IPS-18c (cell line): ENCODE measurements at regions not wholly inside any gene's neighbourhood (a gene's known extent, or its start where the extent isn't known, plus 50 kb on each side); places are given as distances from the start of the nearest gene placed in this dataset.
"Not testable (repeated sequence)": the region's sequence is repeated elsewhere in the genome, so short reads cannot be mapped to it uniquely, and the experiment has no call there.

Experiments used
- H3K4me3 ChIP-seq: 2 replicates; pipeline ENCODE4 v1.7.0; 2013; ENCODE audit warnings: low read depth, mild to moderate bottlenecking, low read length, moderate library complexity; ENCODE audit not compliant: insufficient read depth
- H3K9me3 ChIP-seq: one replicate; pipeline ENCODE4 v1.6.1; 2013; ENCODE audit warnings: mild to moderate bottlenecking, low read length, moderate library complexity; ENCODE audit not compliant: control insufficient read depth, insufficient read depth

DNA sequence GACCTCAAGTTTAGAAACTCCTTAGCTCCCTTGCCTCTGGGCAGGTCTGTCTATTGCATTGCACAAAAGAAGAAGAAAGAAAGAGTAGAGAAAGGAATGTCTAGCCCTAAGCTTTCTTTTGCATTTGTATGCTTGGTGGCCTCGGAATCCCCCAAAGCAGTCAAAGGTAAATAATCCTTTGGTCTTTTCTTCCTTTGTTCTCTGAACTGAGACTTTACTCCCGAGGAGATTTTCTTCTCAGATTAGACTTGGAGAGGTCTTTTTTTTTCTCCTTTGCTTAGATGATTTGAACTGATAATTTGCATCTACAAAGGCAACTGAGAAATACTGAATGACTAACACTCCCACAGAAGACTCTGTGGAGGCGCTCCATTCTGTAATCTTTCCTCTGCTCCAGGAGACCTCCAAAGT lies 93.2 kb downstream of the AKR1D1 start:
- Histone ChIP-seq H3K4me3 (no peak overlapping the region), H3K9me3 (peaks cover 6% of the 10 kb centered on the region)

GRCh38 chr7:138170298-138170697 lies 94.0 kb downstream of the AKR1D1 start:
- H3K4me3 ChIP-seq = no peak overlapping the region
- H3K9me3 ChIP-seq = no peaks in the 10 kb centered on the region

- H3K9me3 ChIP-seq = peaks cover under 1% of the 10 kb centered on the region
- no peak overlapping the region for H3K4me3 ChIP-seq
Observed at GRCh38 chr7:138170959-138171703, 94.9 kb downstream of the AKR1D1 start.

DNA sequence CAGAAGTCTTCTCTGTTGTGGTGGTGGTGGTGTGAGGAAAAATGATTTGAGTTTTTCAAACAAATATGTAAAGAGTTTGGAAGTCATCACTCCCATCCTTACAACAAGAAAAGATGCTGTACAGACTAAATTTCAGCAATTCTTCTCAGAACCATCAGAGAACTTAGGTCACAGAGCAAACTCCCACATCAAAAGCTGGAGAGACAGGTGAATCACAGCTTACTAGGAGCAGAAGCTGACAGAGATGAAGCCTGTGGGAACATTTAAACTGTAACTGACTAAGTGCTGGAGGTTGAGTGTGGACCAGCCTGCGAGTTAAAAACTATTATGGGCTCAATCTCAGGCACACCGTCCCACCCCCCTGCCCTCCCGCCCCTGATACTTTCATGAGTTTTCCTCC lies 97.3 kb downstream of the AKR1D1 start:
- Histone ChIP-seq H3K9me3 (peaks cover 3% of the 10 kb centered on the region), H3K4me3 (no peak overlapping the region)

GRCh38 chr7:138176060-138176459 lies 99.8 kb downstream of the AKR1D1 start:
- Histone ChIP-seq H3K4me3 (no peak overlapping the region), H3K9me3 (peaks cover 3% of the 10 kb centered on the region)

GRCh38 chr7:138184191-138184590 lies 107.9 kb downstream of the AKR1D1 start:
- Histone ChIP-seq H3K9me3 (peaks cover 4% of the 10 kb centered on the region), H3K4me3 (no peak overlapping the region)

DNA sequence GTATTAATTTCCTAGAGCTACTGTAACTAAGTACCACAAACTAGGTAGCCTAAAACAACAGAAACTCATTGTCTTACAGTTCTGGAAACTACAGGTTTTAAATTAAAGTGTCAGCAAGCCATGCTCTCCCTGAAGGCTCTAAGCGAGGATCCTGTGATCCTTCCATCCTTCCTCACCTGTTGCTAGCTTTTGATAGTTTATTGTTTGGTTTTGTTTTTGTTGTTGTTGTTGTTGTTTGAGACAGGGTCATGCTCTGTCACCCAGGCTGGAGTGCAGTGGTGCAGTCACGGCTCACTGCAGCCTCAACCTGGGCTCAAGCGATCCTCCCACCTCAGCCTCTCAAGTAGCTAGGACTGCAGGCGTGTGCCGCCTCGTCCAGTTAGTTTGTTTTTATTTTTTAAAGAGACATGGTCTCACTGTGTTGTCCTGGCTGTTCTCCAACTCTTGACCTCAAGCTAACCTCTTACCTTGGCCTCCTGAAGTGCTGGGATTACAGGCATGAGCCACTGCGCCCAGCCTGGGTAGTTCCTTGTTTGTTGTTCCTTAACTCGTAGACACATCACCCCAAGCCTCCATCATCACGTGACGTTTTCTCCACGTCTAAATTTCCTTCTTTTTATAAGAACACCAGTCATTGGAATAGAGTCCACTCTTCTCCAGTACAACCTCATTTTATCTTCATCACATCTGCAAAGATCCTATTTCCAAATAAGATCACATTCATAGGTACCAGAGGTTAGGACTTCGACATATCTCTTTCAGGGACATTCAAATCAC lies 109.1 kb downstream of the AKR1D1 start:
- H3K4me3 ChIP-seq = no peak overlapping the region

DNA sequence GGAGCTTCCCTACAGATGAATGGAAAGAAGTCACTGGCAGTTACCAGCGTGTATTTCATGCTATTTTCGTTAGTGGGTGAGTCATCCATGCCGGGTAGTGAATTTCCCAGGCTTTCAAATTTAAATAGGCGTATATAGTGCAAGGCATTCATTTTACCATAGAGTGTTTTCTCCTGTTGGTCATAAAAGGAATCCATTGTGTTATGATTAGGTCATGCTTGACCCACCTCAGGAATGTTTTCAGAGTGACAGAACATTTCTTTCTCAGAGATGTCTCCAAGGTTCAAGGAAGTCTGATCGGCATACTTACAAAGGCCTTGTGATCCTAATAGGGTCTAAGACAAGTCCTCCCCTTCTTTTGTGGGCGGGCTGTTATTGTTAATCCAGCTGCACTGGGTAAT lies 110.7 kb downstream of the AKR1D1 start:
- Histone ChIP-seq H3K4me3 (no peak overlapping the region), H3K9me3 (peaks cover 4% of the 10 kb centered on the region)

More for the DNA sequence above, 109.1 kb downstream of the AKR1D1 start:
- peaks cover 4% of the 10 kb centered on the region for H3K9me3 ChIP-seq

- Histone ChIP-seq H3K4me3 (no peak overlapping the region), H3K9me3 (peaks cover 4% of the 10 kb centered on the region)
Observed at GRCh38 chr7:138188290-138188858, 112.1 kb downstream of the AKR1D1 start.

DNA sequence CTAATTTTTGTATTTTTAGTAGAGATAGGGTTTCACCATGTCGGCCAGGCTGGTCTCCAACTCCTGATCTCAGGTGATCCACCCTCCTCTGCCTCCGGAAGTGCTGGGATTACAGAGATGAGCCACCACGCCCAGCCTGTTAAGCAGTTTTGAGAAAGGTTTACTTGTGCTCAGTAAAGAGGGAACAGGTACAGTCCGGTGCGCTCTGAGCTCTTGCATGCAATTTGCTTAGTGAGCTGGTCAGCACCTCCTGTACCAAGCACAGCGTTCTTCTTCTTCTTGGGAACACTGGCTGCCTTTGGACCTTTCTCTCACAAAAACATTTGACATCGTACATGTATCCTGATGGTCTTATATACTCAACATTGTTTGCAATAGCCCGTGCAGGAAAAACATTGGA lies 118.3 kb downstream of the AKR1D1 start:
- no peak overlapping the region for H3K4me3 ChIP-seq
- H3K9me3 ChIP-seq = peaks cover 2% of the 10 kb centered on the region

DNA sequence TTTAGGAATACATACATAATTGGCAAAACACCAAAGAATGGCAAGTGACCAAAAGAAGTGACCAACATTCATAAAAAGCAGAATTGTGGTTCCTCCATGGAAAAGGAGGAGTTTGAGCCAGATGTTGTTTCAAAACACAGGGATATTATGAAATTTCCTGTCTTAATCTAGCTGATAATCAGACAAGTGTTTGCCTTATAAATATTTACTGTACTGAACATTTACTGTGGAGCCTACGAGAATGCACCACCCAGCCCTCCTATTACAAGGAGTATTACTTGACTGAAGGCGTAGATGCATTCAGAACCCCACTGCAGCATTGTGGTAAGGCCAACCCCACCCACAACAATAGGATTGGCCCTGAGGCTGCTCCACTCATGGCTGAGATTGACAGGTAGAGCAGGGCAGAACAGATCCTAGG lies 118.9 kb downstream of the AKR1D1 start:
- Histone ChIP-seq H3K9me3 (peaks cover 2% of the 10 kb centered on the region), H3K4me3 (no peak overlapping the region)

GRCh38 chr7:138196503-138196946 lies 120.3 kb downstream of the AKR1D1 start:
- H3K4me3 ChIP-seq = not testable (repeated sequence)

GRCh38 chr7:138196971-138197896 lies 121.0 kb downstream of the AKR1D1 start:
- H3K4me3 ChIP-seq = no peak overlapping the region
- H3K9me3 ChIP-seq = peaks cover 2% of the 10 kb centered on the region

More at GRCh38 chr7:138196503-138196946, 120.3 kb downstream of the AKR1D1 start:
- H3K9me3 ChIP-seq = not testable (repeated sequence)

DNA sequence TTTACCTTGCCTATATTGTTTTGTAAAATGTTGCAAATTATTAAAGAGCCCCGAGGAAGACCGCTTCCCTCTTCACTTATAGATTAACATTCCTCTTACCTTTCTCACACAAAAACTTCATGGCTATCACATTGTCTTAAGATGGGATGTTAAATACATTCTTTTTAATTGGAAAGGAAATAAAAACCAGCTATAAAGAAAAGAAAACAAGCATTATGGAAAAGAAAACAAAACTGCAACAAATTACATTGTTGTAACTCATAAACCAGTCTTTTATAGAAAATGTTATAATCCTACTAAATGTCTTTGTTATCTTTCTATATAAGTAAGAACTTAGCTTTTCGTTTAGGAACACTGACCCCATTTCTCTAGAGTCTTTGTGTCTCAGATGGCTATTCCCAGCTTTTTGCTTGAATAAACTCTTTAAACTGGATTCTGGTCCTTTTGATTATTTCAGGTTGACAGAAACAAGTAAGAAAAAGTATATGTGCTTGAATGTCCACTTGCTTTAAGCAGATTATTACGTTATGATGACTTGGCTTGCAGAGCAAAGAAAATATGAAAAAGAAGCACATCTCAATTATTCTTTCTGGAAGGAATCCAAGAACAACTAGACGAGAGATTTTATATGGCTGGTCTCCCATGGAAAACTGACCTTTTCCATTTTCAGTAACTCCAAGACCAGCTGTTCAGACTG lies 128.2 kb downstream of the AKR1D1 start:
- no peak overlapping the region for H3K4me3 ChIP-seq

DNA sequence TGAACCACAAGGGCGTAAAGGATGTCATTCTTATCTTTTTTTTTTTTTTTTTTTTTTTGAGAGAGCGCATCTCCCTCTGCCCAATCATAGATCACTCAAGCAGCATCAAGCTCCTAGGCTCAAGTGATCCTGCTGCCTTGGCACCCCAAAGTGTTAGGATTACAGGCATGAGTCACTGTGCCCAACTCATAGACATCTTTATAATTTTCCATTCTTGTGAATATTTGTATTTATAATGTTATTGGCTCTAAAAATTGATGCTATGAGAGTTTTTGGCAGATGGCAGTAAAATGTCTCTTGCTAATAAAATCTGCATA lies 128.7 kb downstream of the AKR1D1 start:
- no peaks in the 10 kb centered on the region for H3K9me3 ChIP-seq

More for the DNA sequence above, 128.2 kb downstream of the AKR1D1 start:
- H3K9me3 ChIP-seq = no peaks in the 10 kb centered on the region

DNA sequence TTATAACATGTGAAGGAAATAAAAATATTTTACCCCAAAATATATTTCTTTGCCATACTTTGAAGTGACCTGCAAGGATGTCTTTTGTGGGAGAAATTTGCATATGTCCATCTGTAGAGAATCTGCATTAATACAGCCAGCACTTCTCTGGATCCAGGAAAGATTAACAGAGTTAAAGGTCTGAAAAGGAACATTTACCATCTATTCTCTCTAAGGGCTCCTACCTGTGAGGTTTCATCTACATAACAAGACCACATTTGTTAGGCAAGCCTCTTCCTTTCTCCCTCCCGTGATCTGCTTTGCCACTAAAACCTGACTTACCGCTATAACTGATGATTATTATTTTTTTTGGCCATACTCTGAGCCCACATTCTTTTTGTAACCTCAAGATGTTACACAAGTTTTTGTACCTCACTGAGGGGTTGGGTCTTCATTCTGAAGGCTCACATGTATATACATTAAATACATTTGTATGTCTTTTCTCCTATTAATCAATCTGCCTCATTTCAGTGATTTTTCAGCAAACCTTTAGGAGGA lies 129.4 kb downstream of the AKR1D1 start:
- Histone ChIP-seq H3K4me3 (no peak overlapping the region), H3K9me3 (no peaks in the 10 kb centered on the region)

More for the DNA sequence above, 128.7 kb downstream of the AKR1D1 start:
- no peak overlapping the region for H3K4me3 ChIP-seq
